HG03103 (cell line): ENCODE measurements at regions not wholly inside any gene's neighbourhood (a gene's known extent, or its start where the extent isn't known, plus 50 kb on each side); places are given as distances from the start of the nearest gene placed in this dataset.
"Not testable (repeated sequence)": the region's sequence is repeated elsewhere in the genome, so short reads cannot be mapped to it uniquely, and the experiment has no call there.

Source experiments
- ATAC-seq: cut with Tn5 transposase; IDR thresholded peaks from one replicate; pipeline ENCODE4 v1.9.1; 2021; ENCODE audit warnings: low read depth; ENCODE audit not compliant: unreplicated experiment

DNA sequence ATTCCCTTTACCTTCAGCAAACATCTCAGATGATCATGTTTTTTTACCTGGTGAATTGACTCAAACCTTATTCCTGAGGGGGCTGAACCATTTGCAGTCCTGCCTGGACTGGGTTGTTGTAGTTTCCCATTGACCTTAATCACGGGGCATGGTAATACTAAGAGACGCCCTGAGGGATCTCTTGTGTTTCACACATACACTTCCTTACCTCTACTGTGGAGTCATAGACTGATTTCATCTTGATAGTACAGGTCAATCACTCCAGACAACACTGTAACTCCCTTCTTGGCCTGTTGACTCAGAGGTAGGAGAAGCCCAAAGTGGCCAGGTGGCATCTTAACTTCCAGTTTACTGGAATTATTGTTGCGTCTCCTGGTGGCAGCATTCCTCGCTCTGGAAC is 1064.0 kb upstream of the PCDH10 start:
- ATAC-seq, result no peak

DNA sequence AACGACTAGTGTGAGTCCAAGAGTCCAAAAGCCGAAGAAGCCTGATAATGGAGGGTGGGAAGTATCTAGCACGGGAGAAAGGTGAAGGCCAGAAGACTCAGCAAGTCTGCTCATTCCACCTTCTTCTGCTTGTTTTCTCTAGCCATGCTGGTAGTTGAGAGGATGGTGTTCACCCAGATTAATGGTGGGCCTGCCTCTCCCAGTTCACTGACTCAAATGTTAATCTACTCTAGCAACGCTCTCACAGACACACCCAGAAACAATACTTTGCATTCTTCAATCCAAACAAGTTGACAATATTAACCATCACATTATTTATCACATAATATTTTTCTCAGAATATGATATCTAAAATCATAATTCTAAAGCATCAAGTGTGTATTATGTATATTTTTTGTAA is 1055.1 kb upstream of the PCDH10 start:
- ATAC-seq, result no peak

DNA sequence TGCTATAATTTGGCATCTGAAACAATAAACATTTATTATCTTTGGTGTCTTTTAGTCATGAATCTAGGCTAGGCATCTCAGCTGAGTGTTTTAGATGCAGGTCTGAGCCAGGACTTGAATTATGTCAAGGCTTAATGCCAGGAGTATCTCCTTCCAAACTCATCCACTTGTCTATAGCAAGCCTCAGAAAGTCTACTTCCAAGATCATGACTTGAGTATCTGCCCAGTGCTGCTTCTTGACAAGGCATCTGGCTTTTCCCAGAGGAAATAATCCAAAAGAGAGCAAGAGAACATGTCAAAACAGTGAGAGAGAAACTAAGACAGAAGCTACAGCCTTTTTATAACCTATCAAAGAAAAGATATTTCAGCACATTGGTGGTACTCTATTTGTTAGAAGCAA is 1052.1 kb upstream of the PCDH10 start:
- ATAC-seq, result no peak

DNA sequence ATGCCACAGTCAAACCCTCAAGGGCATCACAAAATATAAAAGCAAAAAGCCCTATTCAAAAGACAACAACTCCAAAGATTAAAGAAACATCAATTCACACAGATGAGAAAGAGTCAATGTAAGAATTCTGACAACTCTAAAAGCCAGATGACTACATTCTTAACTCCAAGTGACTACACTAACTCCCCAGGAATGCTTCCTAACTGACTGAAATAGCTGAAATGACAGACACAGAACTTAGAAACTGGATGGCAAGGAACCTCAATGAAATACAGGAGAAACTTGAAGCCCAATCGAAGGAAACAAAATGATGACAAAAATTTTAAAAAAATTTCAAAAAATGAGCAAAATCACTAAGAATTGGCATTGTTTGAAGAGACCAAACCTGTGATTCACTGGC is 1047.6 kb upstream of the PCDH10 start:
- ATAC-seq, result no peak

DNA sequence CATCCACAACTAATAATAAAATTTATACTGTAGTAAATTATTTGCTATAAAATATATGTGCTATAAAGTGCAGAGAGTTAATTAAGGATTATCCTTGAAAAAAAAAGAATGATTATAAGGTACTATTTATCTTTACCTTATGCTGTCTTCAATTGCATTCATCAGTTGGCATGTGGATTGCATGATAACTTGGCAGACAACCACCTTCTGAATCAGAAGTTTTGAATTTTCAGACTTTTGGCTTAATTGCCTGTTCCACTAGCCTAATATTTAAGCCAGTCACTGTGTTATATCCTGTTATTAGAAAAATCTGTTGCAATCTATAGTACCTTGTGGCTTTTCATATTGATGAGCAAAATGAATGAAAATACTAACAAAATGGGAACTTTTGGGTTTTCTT is 1040.3 kb upstream of the PCDH10 start:
- no peak for ATAC-seq

DNA sequence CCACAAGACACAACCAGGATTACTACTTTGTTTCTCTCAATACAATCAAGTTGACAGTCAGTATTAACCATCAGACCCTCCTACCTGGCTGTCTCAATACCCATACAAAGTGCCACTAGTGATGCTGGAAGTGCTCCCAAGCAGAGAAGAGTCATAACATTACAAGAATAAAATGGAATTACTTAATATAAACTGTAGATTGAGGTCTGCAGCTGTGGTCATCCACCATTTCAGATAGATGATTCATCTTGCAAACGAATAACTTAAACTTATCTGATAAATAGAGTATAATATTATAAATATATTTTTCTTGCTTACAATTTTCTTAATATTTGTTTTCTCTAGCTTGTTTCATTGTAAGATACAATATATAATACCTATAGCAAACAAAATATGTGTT is 1034.2 kb upstream of the PCDH10 start:
- no peak for ATAC-seq

DNA sequence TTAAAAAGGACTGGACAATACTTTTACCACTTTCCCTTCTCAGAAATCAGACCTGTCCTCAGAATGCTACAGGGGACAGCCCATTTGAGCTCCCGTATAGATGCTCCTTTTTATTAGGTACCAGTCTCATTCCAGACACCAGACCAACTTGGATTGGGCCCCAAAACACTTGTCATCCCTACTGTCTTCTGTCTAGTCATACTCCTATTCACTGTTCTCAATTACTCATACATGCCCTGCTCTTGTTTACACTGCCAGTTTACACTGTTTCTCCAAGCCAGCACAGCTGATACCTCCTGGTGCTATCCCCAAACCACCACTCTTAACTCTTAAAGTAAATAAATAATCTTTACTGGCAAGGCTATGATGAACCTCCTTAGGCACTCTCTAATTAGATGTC is 1026.4 kb upstream of the PCDH10 start:
- not testable (repeated sequence) for ATAC-seq

DNA sequence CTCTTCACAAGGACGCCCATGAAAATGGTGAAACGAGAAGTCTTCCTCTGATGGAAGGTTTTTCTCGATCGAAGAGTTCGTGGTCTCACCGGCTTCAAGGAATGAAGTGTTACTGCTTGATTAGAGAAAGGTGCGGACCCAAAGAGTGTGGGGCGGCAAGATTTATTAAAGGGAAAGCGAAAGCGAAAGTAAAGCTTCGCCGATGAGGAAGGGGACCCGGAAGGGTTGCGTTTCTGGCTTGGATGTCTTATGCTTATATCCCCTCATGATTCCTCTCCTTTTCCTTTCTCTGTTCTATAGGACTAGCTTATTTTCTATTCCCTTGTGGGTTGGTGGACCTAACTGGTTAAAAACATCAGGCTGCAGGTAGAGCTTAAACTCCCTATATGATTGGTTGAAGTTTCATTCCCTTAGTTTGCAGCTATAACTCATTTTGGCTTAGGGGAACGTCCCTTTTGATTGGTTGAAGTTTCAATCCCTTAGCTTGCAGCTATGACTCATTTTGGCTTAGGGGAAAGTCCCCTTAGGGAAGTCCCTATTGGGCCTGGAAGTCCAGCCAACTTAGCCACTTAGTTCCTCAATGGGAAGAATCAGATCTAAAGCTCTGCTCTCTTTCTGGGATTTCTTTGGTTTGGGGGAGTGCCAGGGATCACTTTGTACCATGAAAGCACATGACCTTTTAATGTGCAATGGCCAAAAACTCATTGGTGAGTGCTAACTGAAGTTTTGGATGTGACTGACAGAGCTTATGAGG is 1025.0 kb upstream of the PCDH10 start:
- no peak for ATAC-seq

DNA sequence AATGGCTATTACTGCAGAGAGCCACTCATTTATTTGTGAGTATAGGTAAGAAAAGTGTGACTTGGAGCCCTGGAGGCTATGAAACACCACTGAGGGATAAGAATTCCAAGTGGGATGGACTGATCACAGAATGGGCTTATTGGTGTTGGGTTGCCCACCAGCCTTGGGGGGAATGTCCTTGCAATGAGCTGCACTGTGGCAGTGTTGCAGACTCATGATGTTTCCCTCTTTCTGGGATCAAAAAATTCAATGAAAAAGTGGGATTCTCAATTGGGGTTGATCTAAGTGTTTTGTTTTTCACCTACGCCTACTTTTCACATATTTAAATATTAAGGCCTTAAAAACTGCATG is 1024.5 kb upstream of the PCDH10 start:
- ATAC-seq, result no peak

DNA sequence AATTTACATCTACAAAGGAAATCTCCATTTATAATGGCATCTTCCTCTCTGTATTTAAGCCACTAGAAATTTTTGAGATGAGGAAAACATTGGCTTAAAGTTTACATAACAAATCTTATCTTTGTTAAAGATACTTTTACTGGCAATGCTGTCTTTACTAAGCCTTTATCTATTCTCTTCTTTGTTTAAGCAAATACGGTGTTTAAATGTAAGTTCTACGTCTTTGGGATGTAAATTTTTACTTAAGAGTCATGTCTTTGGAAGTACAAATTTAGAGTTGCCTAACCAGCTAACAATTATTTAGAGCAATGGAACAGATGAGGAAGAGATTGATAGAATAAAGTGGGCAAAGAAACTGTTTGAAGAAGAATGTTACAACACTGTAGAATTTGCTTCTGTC is 1024.0 kb upstream of the PCDH10 start:
- no peak for ATAC-seq

DNA sequence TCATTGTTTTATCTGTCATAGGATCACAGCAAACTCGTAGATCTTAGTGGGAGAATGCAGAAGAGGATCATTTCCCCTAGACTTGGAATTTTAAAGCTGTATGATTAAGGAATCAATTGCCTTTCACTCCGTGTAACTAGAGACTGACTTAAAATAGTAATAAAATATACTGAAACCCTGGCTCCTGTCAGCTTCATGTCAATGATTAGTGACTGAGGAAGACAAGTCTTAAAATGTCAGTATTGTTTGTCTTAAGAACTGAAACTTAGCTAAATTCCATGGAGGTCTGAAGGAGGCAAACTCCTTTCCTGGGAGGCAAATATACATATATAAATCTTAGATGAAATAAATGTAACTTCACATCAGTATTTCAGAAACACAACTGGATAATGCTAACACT is 1016.7 kb upstream of the PCDH10 start:
- ATAC-seq, result no peak

DNA sequence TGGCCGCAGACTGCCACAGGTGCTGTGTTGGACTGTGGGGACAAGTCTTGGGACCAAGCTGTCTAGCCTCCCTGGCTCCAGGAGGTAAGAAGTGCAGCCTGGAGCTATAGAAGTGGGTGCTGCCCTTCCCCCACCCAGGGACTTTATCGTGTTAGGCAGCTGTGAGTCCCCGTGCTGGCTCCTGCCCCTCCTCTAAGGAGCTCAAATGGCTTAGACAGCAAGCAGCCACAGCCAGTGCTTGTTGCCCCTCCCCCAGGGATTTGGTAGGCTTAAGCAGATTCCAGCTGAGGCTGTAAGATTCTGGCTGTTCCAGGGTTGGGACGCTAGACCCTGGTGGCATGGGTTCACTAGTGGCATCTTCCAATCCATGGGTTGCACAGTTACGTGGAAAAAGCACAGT is 979.4 kb upstream of the PCDH10 start:
- ATAC-seq, result no peak

DNA sequence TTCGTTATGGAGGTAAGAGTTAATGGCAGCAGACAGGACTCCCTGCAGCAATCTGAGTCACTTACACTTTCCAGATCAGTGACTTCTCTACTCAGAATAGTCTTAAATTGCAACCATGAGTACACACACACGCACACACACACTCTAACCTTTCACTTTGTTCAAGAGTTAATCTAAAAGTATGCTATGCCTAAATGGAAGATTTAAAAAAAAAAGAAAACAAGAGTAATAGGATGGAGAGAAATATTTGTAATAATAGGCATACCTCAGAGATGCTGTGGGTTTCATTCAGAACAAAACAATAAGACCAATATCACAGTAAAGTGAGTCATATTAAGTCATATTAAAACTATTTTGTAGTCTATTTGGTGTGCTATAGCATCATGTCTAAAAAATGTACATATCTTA is 969.1 kb upstream of the PCDH10 start:
- ATAC-seq, result no peak

DNA sequence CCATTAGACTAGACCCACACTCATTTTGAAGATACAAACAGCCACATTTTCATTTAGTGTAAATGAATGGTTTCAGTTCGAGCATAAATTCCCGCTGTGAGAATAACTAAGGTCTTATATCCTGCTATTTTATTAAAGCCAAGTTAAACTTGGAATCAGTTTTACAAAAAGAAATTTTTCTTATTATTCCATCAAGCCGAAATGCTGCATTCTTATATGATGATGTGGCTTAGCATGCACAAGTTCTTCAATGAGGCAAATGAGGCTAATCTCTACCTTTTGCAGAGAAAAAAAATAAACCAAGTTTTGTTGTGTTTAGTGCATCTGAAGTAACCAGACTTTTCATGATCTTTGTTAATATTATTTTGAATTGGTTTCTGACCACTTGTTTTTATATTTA is 953.9 kb upstream of the PCDH10 start:
- no peak for ATAC-seq

DNA sequence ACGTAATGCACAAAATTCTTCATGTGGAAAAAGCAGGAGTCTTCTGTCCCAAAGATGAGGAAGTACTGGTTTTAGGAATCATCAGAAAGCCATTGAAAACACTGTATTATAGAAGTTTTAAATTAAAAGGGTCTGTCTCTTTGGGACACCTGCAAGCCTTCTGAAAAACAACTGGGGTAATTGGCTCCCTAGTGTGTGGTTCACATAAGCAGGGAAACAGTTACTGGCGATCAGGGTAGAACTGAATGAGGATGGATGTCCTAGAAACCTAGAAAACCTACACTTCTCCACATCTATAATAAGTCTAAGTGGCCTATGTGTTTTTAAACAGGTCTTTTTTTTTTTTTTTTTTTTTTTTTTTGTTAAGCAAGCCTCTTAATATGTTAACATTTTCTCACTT is 945.5 kb upstream of the PCDH10 start:
- ATAC-seq, result no peak

DNA sequence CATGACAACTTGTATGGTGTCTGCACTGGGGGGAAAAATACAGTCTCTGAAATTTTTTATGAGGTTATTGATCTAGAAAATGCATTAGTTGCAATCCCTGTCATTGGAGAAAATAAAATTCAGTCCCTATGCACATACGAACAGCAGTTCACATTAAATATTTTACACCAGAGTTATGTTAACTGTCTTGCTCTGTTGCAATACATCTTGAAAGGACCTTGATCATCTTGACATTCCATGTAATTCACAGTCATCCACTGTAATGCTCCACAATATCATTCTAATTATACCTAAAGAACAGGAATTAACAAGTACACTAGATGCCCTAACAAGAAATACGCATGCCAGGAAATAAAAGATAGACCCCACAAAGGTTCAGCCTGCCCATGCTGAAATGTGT is 934.6 kb upstream of the PCDH10 start:
- no peak for ATAC-seq

DNA sequence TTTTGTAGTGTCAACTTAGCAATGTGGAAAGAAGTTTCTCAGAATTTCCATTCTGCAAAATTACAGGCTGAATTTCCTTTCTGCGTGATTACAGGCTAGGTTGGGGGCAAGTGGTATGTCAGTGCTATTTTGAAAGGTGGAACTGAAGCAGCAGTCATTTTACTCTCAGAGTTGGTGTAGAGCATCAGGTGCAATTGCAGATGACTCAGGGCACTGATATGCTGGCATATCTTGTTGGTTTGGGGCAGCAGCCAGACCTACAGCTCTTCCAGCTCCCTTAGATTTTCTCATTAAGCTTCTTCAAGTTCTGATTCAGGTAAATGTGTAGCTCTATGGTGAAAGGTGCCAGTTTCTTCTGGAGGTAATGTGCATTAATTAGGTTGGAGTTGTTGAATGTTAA is 930.7 kb upstream of the PCDH10 start:
- no peak for ATAC-seq

DNA sequence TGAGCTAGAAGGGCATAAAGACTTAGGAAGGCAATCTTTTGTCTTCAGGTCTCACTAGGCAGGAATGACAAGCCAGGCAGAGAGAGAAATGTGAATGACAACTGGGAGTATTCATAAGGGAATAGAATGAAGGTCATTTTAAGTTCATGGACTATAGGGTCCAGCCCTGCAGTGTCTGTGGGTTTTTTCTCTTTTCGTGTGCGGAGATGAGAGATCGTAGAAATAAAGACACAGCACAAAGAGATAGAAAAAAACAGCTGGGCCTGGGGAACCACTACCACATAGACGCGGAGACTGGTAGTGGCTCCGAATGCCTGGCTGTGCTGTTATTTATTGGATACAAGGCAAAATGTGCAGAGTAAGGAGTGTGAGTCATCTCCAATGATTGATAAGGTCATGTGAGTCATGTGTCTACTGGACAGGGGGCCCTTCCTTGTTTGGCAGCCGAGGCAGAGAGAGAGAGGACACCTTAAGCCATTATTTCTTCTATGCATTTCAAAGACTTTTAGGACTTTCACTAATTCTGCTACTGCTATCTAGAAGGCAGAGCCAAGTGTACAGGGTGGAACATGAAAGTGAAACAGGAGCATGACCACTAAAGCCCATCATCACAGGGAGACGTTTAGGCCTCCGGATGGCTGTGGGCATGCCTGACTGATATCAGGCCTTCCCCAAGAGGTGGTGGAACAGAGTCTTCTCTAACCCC is 921.8 kb upstream of the PCDH10 start:
- no peak for ATAC-seq

DNA sequence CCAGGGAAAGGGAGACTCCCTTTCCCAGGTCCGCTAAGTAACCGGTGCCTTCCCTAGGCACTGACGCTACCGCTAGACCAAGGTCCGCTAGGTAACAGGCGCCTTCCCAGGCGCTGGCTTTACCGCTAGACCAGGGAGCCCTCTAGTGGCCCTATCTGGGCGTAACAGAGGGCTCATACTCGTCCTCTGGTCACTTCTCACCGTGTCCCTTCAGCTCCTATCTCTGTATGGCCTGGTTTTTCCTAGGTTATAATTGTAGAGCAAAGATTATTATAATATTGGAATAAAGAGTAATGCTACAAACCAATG is 921.3 kb upstream of the PCDH10 start:
- not testable (repeated sequence) for ATAC-seq

DNA sequence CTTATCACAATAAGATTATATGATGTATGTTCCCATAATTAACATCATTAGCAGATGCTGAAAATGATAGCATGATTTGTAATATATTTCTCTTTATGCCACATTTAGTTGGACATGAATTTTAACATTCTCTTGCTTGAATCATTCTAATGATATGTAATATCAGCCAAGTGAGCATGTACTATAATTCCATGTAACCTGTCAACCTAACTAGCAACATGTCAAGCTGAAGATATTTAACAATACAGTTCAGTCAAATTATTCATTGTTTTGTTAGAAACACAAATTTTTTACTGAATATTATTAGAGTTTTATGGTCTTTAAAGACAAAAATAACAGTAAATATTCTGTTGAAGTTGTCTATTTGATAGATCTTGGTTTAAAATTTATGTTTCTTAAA is 920.4 kb upstream of the PCDH10 start:
- ATAC-seq, result no peak

DNA sequence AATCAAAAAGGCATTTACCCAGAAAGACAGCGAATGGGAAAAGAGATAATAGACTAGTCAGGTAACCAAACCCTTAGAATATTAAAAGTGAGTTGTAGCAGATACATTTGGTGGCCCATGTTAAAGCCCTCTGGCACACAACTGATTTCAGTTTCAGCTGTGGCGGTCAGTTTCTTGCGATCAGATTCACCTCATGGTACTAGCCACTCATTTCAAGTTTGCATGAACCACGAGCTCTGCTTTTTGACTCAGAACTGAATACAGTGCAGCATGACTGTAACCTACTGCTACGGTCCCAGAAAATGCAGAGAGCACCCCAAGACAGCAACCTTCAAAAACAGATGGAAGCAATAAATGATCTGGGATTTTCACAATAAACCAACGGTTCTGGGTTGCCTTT is 919.1 kb upstream of the PCDH10 start:
- no peak for ATAC-seq

DNA sequence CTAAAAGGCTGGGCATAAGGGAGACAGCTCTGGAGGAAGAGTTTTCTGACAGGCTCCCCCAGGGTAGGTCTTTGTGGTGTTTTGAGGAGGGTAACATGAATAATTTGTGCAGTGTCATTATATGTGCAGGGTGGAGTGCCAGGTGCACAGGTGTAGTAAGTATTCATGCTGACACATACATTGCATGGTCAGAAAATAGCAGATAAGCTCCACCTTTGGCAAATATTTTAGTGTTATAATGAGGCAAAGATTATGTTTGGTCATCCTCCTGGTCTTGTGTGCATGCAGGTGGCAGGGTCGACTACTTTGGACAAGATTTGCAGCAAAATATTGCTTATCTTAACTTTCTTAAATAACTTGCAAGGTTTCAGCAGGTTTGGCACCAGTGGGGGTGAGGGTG is 910.4 kb upstream of the PCDH10 start:
- no peak for ATAC-seq

DNA sequence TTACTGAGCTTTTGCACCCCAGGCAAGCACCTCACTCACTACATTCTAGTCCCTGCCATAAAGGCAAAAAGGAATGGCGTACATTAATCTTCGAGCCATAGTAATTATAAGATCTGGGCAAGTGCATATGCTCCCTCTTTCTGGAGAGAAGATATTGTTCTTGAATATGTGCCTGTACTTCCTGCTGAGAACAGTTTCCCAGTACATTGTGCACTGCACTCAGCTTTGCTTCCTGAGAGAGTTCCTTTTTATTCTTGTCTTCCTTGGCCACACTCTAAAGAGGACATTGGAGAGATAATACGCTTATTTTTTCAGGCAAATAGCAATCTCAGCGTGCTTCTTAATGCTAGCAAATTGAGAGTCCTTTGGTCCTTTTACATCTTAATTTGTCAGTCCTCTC is 909.0 kb upstream of the PCDH10 start:
- ATAC-seq, result no peak
